NCI-H1092 (cell line): ENCODE measurements at regions not wholly inside any gene's neighbourhood (a gene's known extent, or its start where the extent isn't known, plus 50 kb on each side); places are given as distances from the start of the nearest gene placed in this dataset.
"Not testable (repeated sequence)": the region's sequence is repeated elsewhere in the genome, so short reads cannot be mapped to it uniquely, and the experiment has no call there.

Experiments
- DNase-seq: peaks from one replicate; lab custom pipeline; 2025; lab: John Stamatoyannopoulos, UW

- no peak for DNase-seq
Observed at GRCh38 chr6:126811321-126811720, 307.1 kb upstream of the RSPO3 start.

DNA sequence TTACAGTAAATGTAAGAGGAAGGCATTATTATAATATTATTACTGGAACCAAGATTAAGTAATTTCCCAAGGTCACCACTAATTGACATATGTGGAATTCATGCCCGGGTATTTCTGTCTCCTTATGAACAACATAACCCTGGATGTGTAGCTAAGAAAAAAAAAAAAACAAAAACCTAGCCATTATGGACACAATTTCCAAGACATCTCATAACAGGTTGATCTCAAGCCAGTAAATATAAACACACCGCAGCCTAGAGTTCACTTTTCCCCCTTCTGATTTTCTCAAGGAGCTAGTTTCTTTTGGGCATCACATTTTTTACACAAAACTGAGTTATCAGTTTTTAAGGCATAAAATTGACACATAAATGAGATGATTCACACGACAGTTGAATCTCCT lies 306.5 kb upstream of the RSPO3 start:
- no peak for DNase-seq

GRCh38 chr6:126812651-126813050 lies 305.8 kb upstream of the RSPO3 start:
- DNase-seq = no peak

DNA sequence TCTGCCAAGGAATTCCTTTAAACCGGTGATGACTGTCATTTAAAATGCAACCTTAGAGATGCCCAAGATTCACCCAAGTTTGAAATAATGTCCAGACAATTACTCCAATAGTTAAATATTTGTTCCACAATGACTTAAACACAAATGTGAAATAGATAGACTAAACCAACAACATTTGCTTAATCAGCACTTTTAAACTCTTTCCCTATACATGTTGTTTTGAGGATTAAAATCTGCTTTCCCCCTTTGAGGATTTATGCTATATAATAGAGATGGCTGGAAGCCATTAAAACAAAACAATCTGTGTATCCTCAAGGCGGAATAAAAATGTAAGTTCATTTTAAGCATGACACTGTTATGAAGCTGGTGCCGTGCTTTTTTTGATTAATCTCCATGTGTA lies 297.8 kb upstream of the RSPO3 start:
- DNase-seq = no peak

- DNase-seq = no peak
Observed at GRCh38 chr6:126821706-126822105, 296.8 kb upstream of the RSPO3 start.

- DNase-seq = no peak
Observed at GRCh38 chr6:126824226-126824625, 294.2 kb upstream of the RSPO3 start.

GRCh38 chr6:126824815-126825214 lies 293.7 kb upstream of the RSPO3 start:
- no peak for DNase-seq

DNA sequence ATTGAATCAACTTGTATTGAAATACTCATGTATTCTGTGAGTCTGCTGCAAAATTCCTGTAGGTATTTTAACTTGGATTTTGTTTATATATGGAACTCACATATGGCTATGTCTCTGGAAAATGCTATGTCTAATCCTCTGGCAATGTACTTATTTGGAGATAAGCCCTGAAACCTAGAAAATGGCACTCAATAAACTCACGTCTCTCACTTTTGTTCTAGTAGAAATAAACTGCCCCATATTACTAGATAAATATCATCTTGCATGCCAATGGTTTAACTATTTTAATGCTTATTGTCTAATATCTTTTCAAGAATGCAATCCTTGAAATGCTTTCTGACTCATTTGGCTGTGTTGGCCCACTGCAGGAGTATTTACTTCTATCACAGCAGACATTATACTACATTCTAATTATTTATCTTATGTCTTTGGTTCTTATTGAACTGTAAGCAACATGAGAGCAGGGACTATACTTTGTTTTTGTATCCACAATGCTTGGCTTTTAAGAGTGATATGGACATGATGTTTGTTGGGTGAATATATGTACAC lies 292.2 kb upstream of the RSPO3 start:
- DNase-seq = no peak

DNA sequence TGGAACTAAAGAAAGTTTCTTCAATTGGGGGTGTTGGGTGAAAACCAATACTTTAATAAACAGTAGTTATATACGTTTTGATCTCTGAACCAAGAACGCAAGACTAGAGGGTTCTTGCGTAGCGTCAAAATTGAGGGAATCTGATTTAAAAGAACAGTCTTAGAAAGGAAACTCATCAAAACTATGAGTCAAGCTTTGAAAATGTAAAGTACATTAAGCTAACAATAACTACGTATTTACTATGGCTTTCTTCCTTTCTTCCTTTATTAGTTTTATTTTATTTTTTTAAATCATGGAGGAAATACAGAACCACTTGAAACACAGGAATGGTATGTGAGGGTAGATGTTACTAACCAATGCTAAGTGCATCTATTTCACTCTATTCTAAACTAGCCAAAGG lies 287.0 kb upstream of the RSPO3 start:
- no peak for DNase-seq

- DNase-seq = no peak
Observed at GRCh38 chr6:126842769-126843168, 275.7 kb upstream of the RSPO3 start.

- no peak for DNase-seq
Observed at GRCh38 chr6:126848119-126848518, 270.4 kb upstream of the RSPO3 start.

- DNase-seq = no peak
Observed at GRCh38 chr6:126867641-126868040, 250.8 kb upstream of the RSPO3 start.

DNA sequence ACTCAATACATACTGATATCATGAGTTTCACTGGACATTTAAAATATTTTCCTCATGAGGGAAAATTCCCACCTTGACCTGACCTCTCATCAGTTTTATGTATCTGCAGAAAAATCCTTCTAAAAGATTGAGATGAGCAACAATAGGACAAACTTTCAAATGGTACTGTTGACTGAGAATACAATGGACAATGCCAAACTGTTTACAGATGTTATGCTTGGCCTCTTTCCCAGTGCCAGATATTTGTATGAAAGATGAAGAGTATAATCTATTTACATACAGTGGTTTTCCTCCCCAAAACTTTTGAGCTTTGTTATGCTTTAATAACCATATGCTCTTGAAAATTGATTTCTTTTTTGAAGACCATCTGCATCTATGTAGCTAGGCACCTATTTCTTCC lies 245.1 kb upstream of the RSPO3 start:
- DNase-seq = no peak

GRCh38 chr6:126873791-126874190 lies 244.7 kb upstream of the RSPO3 start:
- DNase-seq = no peak

- no peak for DNase-seq
Observed at GRCh38 chr6:126876446-126876845, 242.0 kb upstream of the RSPO3 start.

GRCh38 chr6:126880964-126881363 lies 237.5 kb upstream of the RSPO3 start:
- DNase-seq = no peak

DNA sequence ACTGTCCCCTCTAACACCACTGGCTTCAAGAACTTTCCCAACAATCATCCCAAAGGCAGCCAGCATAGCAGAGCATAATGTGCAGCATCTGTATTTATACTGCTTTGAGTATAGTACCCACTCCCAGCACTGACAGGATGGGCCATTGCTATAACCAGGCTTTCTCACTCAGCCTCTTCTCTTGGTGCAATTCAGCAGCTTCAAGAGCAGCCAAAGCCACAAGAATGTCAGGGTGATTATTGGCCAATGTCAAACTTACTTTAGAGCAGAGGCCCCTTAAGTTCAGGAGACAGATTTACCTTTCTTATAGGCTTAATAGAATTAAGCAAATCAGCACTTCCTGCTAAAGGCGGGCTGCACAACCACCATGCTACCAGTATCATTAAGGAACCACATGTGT lies 232.4 kb upstream of the RSPO3 start:
- no peak for DNase-seq

DNA sequence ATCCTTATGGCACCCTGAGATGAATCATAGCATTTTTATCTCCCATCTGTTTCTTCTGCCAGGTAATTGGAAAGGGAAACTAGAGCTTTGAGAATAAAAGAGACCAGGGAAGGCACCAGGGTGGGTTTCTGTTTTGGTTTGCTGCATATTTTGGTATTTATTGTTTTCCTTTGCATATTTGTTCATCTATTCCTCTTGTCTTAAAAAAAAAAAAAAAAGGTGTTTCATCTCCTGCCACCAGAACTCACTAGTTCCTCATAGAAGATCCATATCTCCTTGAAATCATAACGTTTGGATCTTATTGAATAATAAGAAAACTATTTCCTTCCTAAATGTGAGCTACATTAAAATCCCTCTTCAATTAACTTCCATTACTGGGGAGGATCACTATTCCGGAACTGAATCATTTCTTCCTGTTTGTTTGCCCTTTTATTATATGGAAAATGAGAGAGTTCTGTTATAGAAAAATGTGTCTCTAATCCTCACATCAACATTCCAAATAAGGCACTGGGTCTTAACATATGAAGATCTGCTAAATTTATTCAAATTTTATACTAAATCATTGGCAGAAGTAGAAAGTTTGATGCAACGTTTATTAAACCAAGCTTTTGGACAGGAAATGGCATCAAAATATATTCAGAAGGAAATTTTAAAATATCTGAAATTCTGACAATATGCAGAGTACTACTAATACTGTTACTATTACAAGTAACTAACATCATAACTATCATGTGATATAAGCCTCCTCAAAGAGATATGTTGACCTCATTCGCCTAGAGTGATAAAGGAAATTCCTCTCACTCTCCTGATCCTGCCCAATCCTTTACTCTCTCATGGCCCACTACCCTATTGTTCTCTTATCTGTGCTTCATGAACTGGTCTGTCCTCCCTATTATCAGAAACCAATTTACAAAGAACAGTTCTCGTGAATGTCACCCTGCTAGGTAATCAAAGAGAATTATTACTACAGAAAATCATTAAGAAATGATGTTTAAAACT lies 229.4 kb upstream of the RSPO3 start:
- no peak for DNase-seq

GRCh38 chr6:126890055-126890454 lies 228.4 kb upstream of the RSPO3 start:
- no peak for DNase-seq

GRCh38 chr6:126891158-126891557 lies 227.3 kb upstream of the RSPO3 start:
- DNase-seq = no peak

DNA sequence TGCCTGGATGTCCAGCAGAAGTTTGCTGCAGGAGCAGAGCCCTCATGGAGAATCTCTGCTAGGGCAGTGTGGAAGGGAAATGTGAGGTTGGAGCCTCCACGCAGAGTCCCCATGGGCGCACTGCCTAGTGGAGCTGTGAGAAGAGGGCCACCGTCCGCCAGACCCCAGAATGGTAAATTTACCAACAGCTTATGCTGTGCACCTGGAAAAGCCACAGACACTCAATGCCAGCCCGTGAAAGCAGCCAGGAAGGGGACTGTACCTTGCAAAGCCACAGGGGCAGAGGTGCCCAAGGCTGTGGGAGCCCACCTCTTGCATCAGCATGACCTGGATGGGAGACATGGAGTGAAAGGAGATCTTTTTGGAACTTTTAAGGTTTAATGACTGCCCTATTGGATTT lies 225.6 kb upstream of the RSPO3 start:
- DNase-seq = not testable (repeated sequence)

DNA sequence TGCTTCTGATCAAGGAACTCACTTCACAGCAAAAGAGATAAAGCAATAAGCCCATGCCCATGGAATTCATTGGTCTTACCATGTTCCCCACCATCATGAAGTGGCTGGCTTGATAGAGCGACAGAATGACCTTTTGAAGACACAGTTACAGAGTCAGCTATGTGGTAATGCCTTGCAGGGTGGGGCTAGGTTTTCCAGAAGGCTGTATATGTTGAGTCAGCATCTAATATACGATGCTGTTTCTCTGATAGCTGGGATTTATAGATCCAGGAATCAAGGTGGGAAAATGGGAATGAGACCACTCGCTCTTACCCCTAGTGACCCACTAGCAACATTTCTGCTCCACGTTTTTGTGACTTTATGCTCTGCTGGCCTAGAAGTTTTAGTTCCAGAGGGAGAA lies 220.7 kb upstream of the RSPO3 start:
- DNase-seq = no peak

GRCh38 chr6:126904176-126904575 lies 214.3 kb upstream of the RSPO3 start:
- no peak for DNase-seq

- DNase-seq = no peak
Observed at GRCh38 chr6:126905917-126906316, 212.6 kb upstream of the RSPO3 start.
